HG03060 (cell line): ENCODE measurements at regions not wholly inside any gene's neighbourhood (a gene's known extent, or its start where the extent isn't known, plus 50 kb on each side); places are given as distances from the start of the nearest gene placed in this dataset.

Experiments used
- ATAC-seq: cut with Tn5 transposase; IDR thresholded peaks from one replicate; pipeline ENCODE4 v1.9.1; 2021; ENCODE audit warnings: low read depth, moderate number of reproducible peaks; ENCODE audit not compliant: unreplicated experiment

DNA sequence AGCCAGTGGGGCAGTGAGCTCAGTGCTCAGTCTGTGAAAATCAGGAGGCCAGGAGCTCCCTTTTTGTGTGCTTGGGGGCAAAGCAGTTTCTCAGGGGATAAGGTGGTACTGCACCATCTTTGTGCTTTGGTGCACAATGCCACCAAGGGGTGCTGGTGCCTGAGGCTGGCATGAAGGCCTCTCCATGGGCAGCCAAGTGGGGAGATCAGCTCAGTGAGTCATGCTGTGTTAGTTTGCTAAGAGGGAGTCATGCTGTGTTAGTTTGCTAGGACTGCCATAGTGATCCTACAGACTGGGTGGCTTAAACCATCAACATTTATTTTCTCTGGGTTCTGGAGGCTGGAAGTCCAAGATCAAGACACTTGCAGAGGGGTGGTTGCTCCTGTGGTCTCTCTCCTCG lies 428.1 kb downstream of the PRDM2 start:
- ATAC-seq: no peak

- ATAC-seq: no peak
These were observed 429.0 kb downstream of the PRDM2 start for GRCh38 chr1:14129009-14129408.

GRCh38 chr1:14135070-14135469 lies 435.1 kb downstream of the PRDM2 start:
- no peak for ATAC-seq

GRCh38 chr1:14136152-14136763 lies 436.3 kb downstream of the PRDM2 start:
- ATAC-seq: no peak

DNA sequence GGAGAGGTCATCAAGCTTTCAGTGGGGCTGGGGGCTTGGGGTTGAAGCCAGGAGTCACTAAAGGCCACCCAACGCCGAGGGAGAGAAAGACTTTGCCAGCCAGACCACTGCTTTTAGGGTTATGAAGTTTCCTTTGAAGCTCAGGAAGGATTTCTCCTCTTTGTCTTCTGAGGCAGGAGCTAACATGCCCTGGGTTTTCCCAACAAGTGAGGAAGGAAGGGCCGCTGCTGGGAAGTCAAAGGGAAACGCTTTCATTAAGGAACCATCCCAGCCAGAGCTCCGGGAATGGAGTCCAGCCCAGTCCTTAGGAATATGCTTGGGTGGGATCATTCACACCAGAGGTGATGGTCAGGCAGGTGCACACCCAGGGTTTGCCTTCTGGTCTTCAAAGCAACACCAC lies 436.9 kb downstream of the PRDM2 start:
- no peak for ATAC-seq

- no peak for ATAC-seq
These were observed 437.6 kb downstream of the PRDM2 start for GRCh38 chr1:14137411-14138134.

DNA sequence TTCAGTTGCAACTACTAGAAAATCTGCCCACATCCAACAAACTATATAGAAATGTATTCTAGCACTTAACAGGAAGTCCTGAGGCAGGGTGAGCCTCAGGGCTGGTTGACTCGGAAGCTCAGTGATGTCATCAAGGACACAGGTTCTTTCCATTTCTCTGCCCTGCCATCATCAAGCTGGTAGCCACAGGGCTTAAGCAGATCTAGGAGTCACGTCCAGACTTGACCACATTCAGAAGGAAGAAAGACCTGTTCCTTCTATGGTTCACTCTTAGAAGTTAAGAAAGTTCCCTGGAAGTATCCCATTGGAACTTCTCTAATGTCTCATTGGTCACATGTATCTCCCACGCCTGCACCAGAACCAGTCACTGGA lies 438.1 kb downstream of the PRDM2 start:
- ATAC-seq: no peak

DNA sequence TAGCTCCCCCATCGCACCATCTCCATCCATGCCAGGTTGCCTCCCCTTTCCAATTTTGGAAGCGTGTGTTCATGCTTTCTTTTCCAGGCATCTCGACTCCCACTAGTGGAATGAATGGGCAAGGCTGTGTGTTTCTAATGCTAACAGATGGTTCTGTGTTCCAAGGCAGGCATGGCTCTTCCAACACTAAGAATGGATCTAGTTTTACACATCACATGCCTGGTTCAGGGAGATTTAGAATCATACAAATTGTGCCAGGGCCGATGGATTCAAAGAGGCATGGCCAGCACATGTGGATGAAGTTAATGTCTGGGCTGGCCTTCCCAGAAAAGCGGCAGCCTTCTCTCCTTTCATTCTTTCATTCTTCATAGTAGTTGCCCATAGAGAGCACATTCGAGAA lies 438.7 kb downstream of the PRDM2 start:
- ATAC-seq: no peak

DNA sequence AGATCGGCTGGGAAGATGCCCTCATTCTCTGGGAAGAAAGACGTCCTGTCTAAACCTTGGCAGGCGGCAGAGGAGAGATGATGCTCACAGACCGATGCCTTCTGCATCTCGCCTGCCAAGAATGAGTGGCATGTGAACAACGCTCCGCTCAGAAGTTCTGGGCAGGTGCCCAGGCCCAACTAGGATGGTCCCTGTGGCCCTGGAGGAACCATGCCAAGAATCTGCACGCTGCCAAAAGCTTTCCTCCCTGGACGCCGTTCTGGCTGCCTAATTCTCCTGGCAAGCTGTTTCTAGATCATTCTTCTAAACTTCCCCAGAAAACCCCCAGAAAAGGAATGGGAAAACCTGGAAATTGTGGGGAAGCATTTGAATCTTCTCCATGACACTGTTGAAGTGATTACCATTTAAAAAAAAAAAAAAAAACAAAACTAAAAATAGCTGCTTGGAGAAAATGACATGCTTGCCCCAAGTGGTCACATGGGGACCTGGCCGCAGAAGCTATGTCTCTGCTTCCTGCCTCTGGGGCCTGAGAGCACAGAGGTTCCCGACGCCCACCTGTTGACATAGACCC lies 440.9 kb downstream of the PRDM2 start:
- no peak for ATAC-seq

DNA sequence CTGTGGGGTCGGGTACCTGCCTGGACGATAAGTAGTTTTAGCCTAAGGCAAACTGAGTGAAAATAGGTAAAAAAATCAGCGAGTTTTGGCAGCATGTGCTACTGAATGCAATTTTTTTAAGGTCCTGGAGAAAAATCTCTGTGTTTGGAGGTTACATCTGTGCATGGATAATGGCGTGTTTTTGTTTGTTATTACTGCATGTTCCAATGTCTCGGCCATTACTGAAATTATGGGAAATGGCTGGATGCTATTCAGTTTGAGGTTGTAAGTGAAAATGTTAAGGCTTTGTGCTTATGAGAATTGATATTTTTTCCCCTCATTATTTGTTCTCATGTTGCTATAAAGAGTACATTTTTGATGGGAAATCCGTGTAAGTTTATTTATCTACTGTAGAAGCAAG lies 441.7 kb downstream of the PRDM2 start:
- no peak for ATAC-seq

DNA sequence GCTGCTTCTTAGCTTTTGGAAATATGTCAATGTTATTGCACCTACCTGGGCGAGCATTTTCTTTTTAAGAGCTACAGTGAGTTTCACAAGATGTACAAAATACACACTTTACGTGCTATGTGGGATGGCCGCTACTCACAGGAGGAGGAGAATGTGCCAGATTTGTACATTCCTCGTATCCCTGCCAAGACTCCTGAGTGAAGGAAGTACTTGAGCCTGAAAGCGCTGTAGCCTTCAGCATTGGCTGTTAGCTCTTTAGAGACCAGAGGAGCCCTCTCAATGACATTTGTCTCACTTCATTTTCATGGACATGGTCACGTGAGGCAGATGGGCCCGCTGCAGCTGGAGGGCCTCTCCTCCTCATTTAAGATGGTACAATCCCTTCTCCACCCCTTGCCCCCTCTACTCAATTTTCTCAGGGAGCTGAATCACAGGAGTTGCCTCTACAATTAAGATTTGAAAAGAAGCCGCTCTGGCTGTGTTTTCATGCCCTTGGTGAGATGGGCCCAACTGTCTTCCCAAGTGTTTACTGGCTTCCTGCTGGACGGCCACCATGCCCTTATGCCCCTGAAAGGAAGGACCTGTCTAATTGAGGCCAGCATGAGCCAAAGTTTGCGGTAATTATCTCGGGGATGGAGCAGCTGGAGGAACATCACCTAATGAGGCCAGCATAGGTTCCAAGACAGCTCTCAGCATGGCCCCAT lies 442.6 kb downstream of the PRDM2 start:
- no peak for ATAC-seq

DNA sequence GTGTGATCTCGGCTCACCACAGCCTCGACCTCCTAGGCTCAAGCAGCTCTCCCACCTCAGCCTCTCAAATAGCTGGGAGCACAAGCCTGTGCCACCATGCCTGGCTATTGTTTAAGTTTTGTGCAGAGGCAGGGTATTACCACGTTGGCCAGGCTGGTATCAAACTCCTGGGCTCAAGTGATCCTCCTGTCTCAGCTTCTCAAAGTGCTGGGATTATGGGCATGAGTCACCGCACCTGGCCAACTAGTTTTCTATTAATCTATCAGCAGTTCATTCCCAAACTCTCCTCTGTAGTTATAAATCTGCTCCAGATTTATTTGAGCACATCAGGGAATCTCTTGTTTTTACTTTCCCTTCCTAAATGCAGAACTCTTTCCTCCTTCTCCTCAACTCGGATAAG lies 443.8 kb downstream of the PRDM2 start:
- ATAC-seq: no peak

DNA sequence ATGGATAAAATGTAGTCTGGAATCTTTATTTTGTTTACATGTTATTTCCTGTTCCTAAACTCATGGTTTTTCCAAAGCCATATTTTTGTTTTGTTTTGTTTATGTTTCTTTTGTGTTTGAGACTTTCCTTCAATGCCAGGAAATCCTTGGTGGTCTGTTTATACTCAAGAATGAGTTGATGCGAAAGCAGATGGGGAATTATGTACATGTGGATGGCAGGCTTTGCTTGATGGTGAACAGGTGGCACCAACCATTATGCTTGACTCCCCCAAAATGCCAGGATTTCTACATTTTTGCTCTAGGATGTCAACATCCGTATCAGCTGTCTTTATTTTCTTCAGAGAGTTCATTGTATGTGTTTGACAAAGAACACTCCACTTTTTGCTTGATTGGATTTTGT lies 448.5 kb downstream of the PRDM2 start:
- no peak for ATAC-seq

DNA sequence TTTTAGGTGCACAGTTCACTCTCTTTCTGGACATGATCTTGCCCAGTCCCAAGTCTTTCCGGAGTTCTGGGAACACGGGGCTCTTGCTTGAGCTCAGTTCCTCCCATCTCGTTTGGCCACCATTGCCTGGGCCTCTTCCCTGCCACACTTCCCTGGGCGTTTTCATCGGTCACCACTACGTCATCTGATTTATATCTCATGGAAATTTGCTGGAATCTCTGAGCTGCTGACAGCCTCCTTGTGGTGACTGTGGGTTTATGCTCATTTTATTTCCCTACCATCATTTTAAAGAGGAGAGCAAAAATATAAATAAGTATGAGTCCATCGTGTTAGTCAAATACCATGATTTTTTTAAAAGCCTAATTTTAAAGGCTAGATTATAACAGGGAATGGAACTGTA lies 449.1 kb upstream of the KAZN start:
- ATAC-seq: no peak

DNA sequence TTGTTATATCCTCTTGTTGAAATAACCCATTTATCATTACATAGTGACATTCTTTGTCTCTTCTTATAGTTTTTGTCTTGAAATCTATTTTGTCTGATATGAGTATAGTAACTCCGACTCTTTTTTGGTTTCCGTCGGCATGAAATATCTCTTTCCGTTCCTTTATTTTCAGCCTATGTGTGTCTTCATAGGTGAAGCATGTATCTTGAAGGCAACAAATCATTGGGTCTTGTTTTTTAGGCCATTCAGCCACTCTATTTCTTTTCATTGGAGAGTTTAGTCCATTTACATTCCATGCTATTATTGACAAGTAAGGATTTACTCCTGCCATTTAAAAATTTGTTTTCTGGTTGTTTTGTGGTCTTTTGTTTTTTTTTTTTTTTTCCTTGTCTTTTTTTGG lies 441.9 kb upstream of the KAZN start:
- ATAC-seq: no peak

DNA sequence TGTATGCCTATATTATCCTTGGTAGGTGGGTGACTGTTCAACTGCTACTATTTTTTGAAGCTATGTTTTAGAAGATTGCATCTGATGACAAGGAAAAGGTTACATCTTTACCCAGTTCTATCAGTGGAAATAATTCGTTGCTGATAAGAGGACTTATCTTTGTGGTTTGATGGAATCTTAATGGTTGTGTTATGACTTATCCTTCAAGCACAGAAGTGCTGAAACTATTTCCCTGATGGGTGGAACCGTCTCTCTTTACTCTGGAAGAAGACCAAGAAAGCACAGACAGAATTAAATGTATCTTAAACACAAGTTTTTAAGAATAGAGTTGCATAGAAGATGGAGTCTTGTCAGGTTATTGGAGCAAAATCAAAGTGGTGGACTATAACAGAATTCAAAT lies 437.7 kb upstream of the KAZN start:
- ATAC-seq: no peak

- ATAC-seq: no peak
These were observed 435.2 kb upstream of the KAZN start for GRCh38 chr1:14163246-14163645.

GRCh38 chr1:14165371-14165801 lies 433.1 kb upstream of the KAZN start:
- no peak for ATAC-seq

DNA sequence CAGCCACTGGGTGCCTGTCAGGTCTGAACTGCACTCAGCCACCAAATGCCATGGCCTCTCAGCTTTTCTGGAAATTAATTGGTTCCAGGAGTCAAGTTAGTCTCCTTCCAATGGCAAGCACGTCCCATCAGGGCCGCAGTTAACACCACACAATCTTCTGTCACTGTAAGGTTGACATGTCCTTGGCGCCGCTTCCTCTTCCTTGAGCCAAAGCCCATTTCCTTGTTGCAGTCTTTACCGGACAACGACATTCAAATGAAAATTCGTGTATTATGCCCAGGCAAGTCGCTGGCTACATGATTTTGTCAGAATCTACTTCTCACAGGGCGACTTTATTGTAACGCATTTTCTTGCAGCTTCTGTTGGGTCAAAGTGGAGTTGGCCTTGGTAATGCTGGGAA lies 430.6 kb upstream of the KAZN start:
- ATAC-seq: no peak

DNA sequence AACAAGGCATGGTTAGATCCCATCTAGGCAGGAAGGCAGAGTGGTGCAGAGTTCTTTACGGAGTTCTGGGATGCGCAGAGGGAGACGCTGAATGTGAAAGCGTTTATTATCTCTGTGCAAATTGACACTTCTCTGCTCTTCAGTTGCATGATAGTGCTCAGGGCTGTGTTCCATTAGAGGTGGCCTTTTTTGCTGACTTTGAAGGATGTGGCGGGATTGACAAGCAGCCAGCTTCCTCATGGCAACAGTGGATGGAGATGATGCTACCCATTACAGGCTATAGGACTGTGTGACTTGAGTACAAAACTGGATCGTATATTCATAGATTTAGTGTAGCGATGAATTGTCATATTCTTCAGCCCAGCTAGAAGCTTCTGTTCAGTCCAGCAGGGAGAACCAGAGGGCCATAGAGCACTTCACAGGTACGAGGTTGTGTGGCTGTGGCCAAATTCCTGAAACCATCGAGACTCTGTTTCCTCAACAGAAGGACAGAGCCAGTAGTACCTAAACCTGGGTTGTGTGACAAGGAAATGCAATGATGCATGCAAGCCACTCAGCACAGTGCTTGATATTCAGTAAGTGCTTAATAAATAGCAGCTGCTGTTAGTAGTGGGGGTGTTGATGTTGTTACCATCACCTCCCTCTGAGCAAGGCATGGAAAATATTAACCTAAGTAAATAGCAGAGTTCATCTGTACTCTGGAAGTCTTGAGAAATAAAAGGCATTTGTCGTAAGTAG lies 430.0 kb upstream of the KAZN start:
- ATAC-seq: no peak

DNA sequence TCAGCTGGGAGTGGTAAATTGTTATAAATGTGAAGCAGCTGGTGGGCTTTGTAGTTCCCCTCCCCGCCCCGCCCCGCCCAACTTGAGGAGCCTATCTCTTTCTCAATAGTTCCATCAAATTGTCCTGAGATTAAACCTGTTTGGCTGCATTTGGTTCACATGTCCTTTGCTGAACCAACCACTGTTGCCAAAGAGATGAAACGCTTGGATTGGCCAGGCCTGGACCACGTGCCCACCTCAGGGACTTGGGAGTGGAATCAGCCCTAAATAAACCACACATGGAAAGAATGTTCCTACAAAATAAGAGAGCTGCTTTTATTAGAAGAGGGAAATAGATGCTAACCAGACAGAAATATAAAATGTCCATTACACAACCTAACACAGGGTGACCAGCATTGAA lies 424.9 kb upstream of the KAZN start:
- no peak for ATAC-seq
